ENCODE measurements at regions not wholly inside any gene's neighbourhood (a gene's known extent, or its start where the extent isn't known, plus 50 kb on each side); places are given as distances from the start of the nearest gene placed in this dataset. TPM values are rescaled to one million over a fixed set of nuclear protein-coding genes. Genes with fewer than 3 reads are reported as not detected.

Small RNA genes in the stretch of these regions (small RNA-seq; reads per million reads assigned to genes)
- not detected for gene AC018710.1
- not detected for gene AC019235.1
- 0.30 reads per million for gene MIR1305
- not detected for gene RF00571
- not detected for gene RN7SKP13
- gene RNA5SP173: not detected
- gene RNU1-45P: 0.22 reads per million
